H1 (cell line): ENCODE measurements at regions not wholly inside any gene's neighbourhood (a gene's known extent, or its start where the extent isn't known, plus 50 kb on each side); places are given as distances from the start of the nearest gene placed in this dataset.

ENCODE experiments used
- CHD7 ChIP-seq: fragments of 300-600 bp; sonication (generic); IDR thresholded peaks from 2 replicates; pipeline ENCODE4 v1.7.1; 2012; ENCODE audit warnings: low read length, moderate library complexity, mild to moderate bottlenecking, inconsistent platforms; ENCODE audit not compliant: insufficient replicate concordance
- FOSL1 ChIP-seq: IDR thresholded peaks from 2 replicates; pipeline ENCODE4 v1.6.1; 2011; ENCODE audit warnings: mild to moderate bottlenecking, low read depth, low read length, moderate library complexity; ENCODE audit not compliant: insufficient read depth
- HDAC6 ChIP-seq: IDR thresholded peaks from one replicate; pipeline ENCODE4 v1.7.1; 2012; ENCODE audit warnings: low read depth, mild to moderate bottlenecking, inconsistent platforms, low read length, moderate library complexity
- JUND ChIP-seq: IDR thresholded peaks from 2 replicates; pipeline ENCODE4 v1.6.1; 2011; ENCODE audit warnings: mild to moderate bottlenecking, improper control_type of control experiment, low read length
- POLR2AphosphoS5 ChIP-seq: IDR thresholded peaks from 2 replicates; pipeline ENCODE4 v1.6.1; 2011; ENCODE audit warnings: low read depth, low read length
- RNF2 ChIP-seq: fragments of 200-900, 300-1000 bp; sonication (generic); IDR thresholded peaks from 2 replicates; pipeline ENCODE4 v1.7.1; 2016; ENCODE audit warnings: borderline replicate concordance, low read depth, mild to moderate bottlenecking, antibody characterized with exemption, low read length; ENCODE audit not compliant: poor library complexity, severe bottlenecking; ENCODE audit errors: missing control alignments

GRCh38 chr5:92581690-92582089 lies 999.3 kb downstream of the NR2F1-AS1 start (continued):
- TF ChIP-seq CHD7, result no peak
- TF ChIP-seq RNF2, result no peak
- TF ChIP-seq POLR2AphosphoS5, result no peak
- TF ChIP-seq HDAC6, result no peak
- no peak for TF ChIP-seq JUND
- no peak for TF ChIP-seq FOSL1
